Vagina (tissue), 2 donors: ENCODE measurements at regions not wholly inside any gene's neighbourhood (a gene's known extent, or its start where the extent isn't known, plus 50 kb on each side); places are given as distances from the start of the nearest gene placed in this dataset.
"Not testable (repeated sequence)": the region's sequence is repeated elsewhere in the genome, so short reads cannot be mapped to it uniquely, and the experiment has no call there.

Experiments used
- CTCF ChIP-seq, 3 experiments: fragments of 450-650 bp in 2 of 3; fragments of 200-600 bp in 1 of 3; sonication (generic) in 1 of 3; IDR thresholded peaks; one replicate each; pipeline ENCODE4 v1.5.1; 2017 to 2019; ENCODE audit warnings: antibody characterized with exemption in 3 of 3, mild to moderate bottlenecking in 2 of 3, moderate library complexity in 2 of 3
- POLR2AphosphoS5 ChIP-seq, 2 donors: sonication (generic); formaldehyde crosslinking; IDR thresholded peaks; one replicate each; pipeline ENCODE4 v1.9.0; 2017; ENCODE audit warnings: antibody characterized with exemption in 2 of 2, mild to moderate bottlenecking in 2 of 2, low read depth in 1 of 2; ENCODE audit not compliant: insufficient read depth in 1 of 2

GRCh38 chr1:120519196-120519595 is 104.4 kb downstream of the NBPF8 start:
- not testable (repeated sequence) for TF ChIP-seq CTCF (IDR thresholded peaks at IDR 0.05); POLR2AphosphoS5 (IDR thresholded peaks at IDR 0.05; ENCODE audit: insufficient read depth in 1 of 2, low read depth in 1 of 2)
